SK-N-MC (cell line): ENCODE measurements at regions not wholly inside any gene's neighbourhood (a gene's known extent, or its start where the extent isn't known, plus 50 kb on each side); places are given as distances from the start of the nearest gene placed in this dataset.

Source experiments
- EZH2 ChIP-seq: fragments of 200-600 bp; sonication (generic); IDR thresholded peaks from one replicate; pipeline ENCODE4 v1.6.1; 2017; ENCODE audit warnings: antibody characterized with exemption
- FOXP2 ChIP-seq: optimal IDR thresholded peaks from 2 replicates; pipeline ENCODE3; 2011; ENCODE audit warnings: mild to moderate bottlenecking, moderate library complexity; ENCODE audit not compliant: insufficient read depth; ENCODE audit errors: extremely low read length, control extremely low read depth
- POLR2AphosphoS5 ChIP-seq: IDR thresholded peaks from 2 replicates; pipeline ENCODE4 v1.6.1; 2012; ENCODE audit warnings: mild to moderate bottlenecking, low read depth, low read length, borderline replicate concordance

DNA sequence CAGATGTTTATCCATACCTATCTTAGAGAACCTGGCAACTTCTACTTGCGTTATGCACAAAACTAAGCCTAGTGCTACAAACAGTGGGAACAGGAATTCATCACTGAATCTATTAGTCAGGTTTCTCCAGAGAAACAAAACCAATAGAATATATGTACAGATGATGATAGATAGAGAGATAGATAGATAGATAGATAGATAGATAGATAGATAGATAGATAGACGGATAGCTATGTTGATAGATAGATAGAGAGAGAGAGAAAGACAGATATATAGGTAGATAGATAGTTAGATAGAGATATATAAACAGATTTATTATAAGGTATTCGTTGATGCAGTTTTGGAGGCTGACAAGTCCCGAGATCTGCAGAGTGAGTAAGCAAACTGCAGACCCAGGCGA, 495.6 kb downstream of the TMEM114 start:
- TF ChIP-seq POLR2AphosphoS5 (no peak), EZH2 (no peak), FOXP2 (no peak)
